NCI-H2227 (cell line): ENCODE measurements at regions not wholly inside any gene's neighbourhood (a gene's known extent, or its start where the extent isn't known, plus 50 kb on each side); places are given as distances from the start of the nearest gene placed in this dataset.

ENCODE experiments used
- DNase-seq: peaks from one replicate; lab custom pipeline; 2025; ENCODE audit not compliant: unreplicated experiment; lab: John Stamatoyannopoulos, UW

GRCh38 chr3:176574786-176575185 is 622.5 kb downstream of the TBL1XR1 start:
- no peak for DNase-seq

DNA sequence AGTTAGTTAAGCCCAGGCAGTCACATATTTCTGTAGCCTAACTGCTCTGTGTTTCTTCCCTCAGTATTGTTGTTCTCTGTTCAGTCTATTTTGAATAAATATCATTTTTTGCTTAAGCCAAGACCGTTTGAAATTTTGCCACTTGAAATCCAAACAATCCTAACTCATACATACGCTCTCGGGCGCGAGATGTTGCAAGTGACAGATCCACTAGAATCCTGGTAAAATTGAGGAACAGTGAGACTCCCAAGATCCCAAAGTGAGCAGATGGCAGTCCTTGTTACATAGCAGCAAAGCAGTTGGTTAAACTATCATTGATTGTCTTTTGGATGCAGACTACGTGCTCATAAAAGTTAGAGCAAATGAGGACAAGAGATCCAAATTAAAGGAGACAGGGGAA is 625.4 kb downstream of the TBL1XR1 start:
- DNase-seq: no peak

DNA sequence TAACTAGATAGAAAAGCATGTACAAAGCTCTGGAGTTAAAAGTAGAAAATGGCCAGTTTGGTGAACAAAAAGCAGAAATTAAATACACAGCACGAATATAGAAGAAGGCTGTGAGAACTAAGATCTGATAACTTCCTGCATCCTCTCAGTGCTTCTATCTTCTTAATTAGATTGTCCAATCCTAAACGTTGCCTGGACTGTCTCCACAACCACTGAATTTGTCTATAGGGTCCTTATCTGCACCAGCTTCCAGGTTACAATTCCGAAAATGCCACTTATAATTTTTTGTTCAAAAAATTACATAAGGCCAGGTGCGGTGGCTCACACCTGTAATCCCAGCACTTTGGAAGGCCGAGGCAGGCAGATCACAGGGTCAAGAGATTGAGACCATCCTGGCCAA is 626.3 kb downstream of the TBL1XR1 start:
- DNase-seq: no peak

DNA sequence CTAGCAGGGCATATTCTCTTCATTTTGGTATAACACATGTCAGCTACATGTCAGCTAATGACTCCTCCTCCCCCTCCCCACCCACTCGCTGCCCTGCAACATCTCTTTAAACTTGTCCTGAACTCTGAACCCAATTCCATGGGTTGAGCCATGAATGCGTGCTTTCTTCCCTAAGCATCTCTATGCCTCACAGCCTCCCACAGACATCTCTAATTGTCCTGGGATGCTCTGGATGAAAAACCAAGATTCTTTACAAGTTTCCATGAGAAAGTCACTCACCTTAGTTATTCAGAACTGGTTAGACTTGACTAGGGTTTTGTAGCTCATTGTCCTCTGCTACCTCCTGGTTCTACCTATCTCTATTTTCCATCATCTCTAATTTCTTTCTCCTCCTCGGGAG is 629.1 kb downstream of the TBL1XR1 start:
- no peak for DNase-seq

DNA sequence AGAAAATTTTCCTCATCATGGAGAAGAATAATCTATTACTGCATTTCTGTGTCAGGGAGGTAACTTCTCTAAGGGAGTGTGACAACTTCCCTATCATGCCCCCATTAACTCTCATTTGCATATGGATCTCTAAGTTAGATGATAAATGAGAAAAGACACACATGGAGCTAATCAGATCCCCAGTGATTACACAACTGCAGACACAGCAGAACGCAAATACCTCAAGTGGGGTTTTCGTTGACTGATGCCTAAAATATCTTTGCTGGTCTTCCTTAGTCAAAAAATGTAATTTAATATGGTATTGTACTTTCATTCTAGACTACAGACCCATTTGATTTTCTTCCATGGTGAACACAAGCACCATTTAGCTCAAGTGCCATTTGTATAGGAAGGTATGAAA is 630.5 kb downstream of the TBL1XR1 start:
- DNase-seq: no peak

GRCh38 chr3:176562331-176562730 is 635.0 kb downstream of the TBL1XR1 start:
- no peak for DNase-seq

DNA sequence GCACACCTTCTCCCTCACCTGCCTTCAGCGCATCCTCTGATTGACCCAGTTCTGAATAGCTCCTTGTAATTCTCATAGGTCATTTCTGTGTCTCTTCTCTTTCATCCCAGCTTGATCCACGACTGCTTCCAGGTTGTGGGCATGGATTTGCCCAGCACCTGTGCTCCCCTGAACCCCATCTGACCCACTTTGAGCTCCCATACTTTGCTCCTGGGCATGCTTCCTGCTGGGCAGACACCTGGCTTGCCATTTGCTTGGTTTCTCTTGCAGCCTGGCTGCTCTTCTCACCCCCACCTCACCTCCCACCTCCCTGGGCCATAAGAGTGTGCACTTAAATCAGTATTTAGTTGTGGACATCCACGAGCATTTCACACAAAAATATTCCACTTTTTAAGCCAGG is 635.5 kb downstream of the TBL1XR1 start:
- no peak for DNase-seq

GRCh38 chr3:176554791-176555654 is 642.3 kb downstream of the TBL1XR1 start:
- DNase-seq: no peak

- no peak for DNase-seq
These were observed 643.0 kb downstream of the TBL1XR1 start for GRCh38 chr3:176554264-176554663.

- DNase-seq: no peak
These were observed 670.3 kb downstream of the TBL1XR1 start for GRCh38 chr3:176526942-176527341.

- DNase-seq: no peak
These were observed 671.1 kb downstream of the TBL1XR1 start for GRCh38 chr3:176526225-176526624.

DNA sequence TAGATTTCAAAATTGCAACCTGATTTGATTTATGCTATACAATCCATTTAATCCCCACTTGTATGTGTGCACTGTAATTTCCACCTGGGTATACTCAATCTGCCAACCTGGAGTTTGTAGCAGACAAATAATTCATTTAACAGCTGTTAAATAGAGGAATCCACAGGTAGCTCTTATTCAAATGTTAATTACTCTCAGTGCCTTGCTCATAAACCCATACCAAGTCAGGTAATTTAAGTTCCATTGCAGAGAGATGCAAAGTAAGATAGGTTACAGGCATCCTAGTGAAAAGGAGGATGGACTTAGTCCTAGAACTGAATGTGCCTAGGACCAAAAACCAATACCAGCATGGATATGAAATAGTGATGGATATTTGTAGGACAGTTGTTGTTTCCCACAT is 674.2 kb downstream of the TBL1XR1 start:
- DNase-seq: no peak

GRCh38 chr3:176522436-176522835 is 674.8 kb downstream of the TBL1XR1 start:
- DNase-seq: no peak

DNA sequence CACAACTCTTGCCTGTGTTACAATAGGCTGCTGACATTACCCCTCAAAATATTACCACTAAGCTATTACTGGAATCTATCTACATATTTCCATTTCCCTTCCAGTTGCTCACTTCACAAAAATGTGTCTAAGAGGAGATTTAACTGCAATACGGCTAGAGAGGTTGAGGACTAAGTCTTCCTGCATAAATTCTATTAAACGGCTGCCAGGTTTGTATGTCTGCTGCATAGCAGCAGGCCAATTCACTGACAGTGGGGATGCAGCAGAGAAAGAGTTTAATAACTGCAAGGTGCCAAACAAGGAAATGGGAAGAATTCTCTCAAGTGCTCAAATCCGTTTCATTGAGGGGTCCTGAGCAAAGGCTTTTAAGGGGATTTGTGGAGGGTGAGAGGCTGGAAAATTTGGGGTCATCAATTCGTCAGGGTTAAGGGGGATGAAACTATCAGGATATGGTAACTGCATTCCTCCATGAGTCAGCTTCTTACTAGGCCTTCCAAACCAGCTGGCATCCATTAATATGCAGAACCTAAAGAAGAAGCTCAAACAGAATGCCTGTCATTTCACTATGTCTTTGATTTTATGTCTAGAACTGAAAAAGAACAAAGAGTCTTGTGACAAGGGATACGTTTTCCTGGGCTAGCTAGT is 675.6 kb downstream of the TBL1XR1 start:
- DNase-seq: no peak

GRCh38 chr3:176514297-176514696 is 683.0 kb downstream of the TBL1XR1 start:
- no peak for DNase-seq

DNA sequence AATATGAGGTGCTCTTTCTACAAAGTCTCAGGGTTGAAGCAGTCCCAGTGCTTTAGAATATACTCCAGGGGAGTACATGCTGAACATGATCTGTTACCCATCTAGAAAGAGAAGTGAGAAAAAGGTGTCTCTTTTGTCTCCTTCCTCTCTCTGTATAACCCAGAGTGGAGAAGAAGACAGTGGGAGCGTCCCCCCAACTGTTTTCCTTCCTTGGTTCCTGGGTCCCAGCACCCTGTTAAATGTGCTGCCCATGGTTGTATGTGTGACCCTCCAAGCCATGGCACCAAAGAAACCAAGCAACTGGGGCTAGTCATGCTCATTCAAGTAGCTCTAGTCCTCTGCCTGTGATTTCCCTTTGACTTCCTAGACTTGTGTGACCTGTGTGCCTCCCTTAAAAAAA is 683.7 kb downstream of the TBL1XR1 start:
- peak; percentile 2 for DNase-seq

DNA sequence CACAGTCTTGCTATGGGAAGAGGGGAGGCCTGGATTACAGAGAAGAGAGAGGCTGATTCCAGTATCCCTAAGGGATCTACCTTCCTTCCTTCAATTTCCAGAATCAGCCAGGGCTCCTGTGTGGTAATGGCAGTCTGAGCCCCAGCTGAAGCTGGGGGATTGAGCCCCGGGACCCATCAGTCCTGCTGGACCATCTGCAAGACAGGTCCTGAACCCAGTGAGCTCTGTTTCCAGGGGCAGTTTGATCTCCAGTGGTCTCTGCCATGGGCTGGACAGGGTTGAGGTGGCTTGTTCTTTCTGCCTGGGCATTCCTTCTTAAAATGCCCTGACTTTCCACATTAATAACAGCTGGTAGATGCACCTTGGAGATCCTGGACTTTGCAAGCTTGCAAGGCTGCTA is 685.2 kb downstream of the TBL1XR1 start:
- no peak for DNase-seq

GRCh38 chr3:176510097-176510496 is 687.2 kb downstream of the TBL1XR1 start:
- DNase-seq: no peak

DNA sequence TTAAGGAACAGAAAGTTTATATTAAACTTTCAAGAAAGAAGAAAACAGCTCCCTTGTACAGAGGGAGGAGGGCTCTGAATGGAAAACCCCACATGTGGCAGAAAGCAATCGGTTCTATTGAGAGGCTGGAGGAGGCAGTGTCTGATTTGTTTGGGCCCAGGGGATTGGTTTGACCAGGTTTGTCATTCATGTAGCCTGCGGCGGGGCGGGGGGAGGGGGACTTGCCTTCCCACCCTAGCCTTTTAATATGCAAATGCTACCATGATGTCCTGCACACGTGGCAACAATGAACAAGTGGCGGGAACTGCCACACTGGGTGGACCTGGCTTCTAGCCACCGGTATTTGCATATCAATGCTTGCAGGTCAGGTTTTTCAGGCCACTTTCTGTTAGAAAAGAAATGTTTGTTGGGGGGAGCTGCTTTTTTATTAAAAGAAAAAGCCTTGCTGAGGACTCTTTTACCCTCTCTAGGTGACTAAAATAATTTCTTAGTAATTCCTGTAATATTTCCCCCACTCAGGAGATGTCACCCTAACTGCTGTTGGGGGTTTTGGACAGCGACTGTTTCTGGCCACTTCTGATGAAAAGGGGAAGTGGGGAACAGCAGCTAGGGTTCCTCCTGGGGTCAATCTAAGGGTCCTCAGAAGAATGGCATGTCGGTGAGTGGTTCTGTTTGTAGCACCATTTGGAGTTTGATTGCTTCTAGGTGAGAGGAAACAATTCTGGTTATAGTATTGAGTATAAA is 691.2 kb downstream of the TBL1XR1 start:
- no peak for DNase-seq

DNA sequence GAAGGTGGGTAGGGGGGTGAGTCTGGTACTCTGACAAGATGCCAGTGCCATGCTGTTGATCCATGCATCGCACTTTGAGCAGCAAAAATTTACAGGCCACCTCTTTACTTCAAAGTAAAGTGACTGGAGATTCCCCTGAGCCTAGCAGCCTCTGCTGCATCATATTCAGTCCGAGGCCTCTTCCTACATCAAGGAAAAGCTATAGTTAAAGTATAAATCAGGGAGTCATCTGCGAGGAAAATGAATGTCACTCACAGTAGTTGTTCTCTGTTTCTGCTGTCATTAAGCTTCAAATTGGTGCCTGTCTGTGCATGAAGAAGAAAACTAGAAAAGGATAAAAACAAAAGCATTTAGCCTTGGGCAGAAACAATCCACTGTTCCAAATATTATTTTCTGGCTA is 706.2 kb downstream of the TBL1XR1 start:
- DNase-seq: no peak

GRCh38 chr3:176490357-176490756 is 706.9 kb downstream of the TBL1XR1 start:
- no peak for DNase-seq

GRCh38 chr3:176479248-176479647 is 718.0 kb downstream of the TBL1XR1 start:
- DNase-seq: no peak
